ENCODE measurements at regions not wholly inside any gene's neighbourhood (a gene's known extent, or its start where the extent isn't known, plus 50 kb on each side); places are given as distances from the start of the nearest gene placed in this dataset.

DNA sequence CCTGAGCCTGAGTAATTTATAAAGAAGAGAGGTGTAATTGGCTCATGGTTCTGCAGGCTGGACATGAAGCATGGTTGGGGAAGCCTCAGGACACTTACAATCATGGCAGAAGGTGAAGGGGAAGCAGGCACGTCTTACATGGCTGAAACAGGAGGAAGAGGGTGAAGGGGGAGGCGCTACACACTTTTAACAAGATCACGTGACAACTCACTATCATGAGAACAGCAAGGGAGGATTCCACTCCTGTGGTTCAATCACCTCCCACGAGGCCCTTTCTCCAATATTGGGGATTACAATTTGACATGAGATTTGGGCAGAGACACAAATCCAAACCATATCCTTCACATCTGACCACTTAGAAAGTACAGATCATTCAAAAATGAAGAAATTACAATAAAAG lies 110.6 kb upstream of the SHISA6 start:
- ATAC-seq (ENCODE audit: low read depth in 2 of 2) (no peak), DNase-seq (no peak)
- Mint-ChIP-seq H3K4me1 (no peaks in the 10 kb centered on the region), H3K4me3 (no peak overlapping the region), H3K27me3 (peaks cover 0 to 2% (median 0%) of the 10 kb centered on the region in 3 donors), H3K36me3 (no peaks in the 10 kb centered on the region), H3K27ac (no peak overlapping the region), H3K9me3 (peaks cover 0 to 10% (median 5%) of the 10 kb centered on the region in 7 donors)

DNA sequence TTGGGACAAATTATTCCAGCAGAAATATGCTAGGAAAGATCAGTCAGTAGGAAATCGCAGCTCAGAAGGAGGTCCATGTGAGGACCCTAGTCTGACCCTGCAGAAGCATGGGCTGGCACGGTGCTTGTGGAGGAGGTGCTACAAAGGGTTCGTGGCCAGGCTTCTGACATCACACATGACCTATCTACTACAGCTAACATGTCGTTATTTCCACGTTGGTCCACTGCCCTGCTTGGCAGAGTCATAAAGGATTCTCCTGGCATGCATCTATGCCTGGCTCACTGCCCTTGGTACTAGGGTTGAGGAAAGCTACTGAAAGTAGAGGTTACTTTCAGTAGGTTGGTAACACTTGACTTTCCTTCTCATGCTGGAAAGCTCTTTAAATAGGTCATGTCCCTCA lies 118.1 kb upstream of the SHISA6 start:
- peaks cover 5 to 7% (median 6%) of the 10 kb centered on the region in 3 donors for H3K27me3 Mint-ChIP-seq
- no peak overlapping the region for H3K4me3 Mint-ChIP-seq
- ATAC-seq (ENCODE audit: low read depth in 2 of 2) (no peak), DNase-seq (no peak)
- H3K9me3 Mint-ChIP-seq, result peaks cover 0 to 31% (median 7%) of the 10 kb centered on the region in 7 donors
- H3K36me3 Mint-ChIP-seq, result no peaks in the 10 kb centered on the region
- no peak overlapping the region for H3K27ac Mint-ChIP-seq
- H3K4me1 Mint-ChIP-seq, result no peaks in the 10 kb centered on the region

DNA sequence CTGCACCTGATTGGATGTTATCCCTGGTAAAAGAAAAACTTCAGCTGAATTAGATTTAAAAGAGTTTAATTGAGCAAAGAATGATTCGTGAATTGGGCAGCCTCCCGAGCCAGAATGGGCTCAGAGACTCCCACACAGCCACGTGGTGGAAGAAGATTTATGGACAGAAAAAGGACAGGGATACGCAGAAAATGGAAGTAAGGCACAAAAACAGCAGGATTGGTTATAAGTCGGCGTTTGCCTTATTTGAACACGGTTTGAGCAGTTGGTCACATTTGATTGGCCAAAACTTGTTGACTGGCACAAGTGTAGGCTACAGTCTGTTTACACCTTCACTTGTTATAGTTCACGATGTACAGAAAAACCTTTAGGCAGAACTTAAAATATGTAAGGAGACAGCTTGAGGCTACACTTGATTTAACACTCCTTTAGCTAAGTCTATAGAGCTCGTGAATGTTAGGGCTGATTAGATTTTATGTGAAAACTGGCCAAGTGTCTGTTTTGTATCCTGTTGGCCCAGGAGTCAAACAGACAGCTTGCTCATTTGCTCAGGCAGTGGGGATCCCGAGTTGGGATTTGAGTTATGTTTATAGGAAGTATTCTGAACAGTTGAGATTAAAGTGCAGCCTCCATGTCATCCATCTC lies 119.5 kb upstream of the SHISA6 start:
- Mint-ChIP-seq H3K27me3 (peaks cover 5 to 7% (median 6%) of the 10 kb centered on the region in 3 donors), H3K36me3 (no peaks in the 10 kb centered on the region), H3K4me1 (no peaks in the 10 kb centered on the region), H3K9me3 (peaks cover 0 to 31% (median 7%) of the 10 kb centered on the region in 7 donors), H3K27ac (no peak overlapping the region), H3K4me3 (no peak overlapping the region)
- ATAC-seq (ENCODE audit: low read depth in 2 of 2) (no peak), DNase-seq (no peak)

DNA sequence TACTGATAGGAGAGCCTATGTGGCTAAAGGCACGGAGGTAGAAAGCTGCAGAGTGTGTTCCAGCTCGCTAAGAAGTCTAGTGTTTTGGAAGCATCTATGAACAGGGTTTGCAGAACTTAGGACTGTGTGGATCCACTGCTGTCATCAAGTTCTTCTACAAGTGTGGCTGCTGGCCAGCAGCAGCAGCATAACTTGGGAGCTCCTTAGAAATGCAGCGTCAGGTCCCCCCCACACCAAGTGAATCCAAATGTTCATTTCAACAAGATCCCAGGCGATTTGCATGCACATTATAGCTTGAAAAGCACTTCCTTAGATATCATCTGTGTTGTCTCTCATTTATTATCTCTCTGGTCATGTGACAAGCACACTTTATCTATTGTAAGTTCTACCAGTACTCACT lies 131.9 kb upstream of the SHISA6 start:
- H3K36me3 Mint-ChIP-seq, result no peaks in the 10 kb centered on the region
- peaks cover 2 to 25% (median 6%) of the 10 kb centered on the region in 7 donors for H3K9me3 Mint-ChIP-seq
- no peak for DNase-seq
- H3K27me3 Mint-ChIP-seq, result peaks cover 0 to 12% (median 4%) of the 10 kb centered on the region in 3 donors
- no peak overlapping the region for H3K4me3 Mint-ChIP-seq
- no peak overlapping the region for H3K27ac Mint-ChIP-seq
- no peaks in the 10 kb centered on the region for H3K4me1 Mint-ChIP-seq
- no peak for ATAC-seq (ENCODE audit: low read depth in 2 of 2)

DNA sequence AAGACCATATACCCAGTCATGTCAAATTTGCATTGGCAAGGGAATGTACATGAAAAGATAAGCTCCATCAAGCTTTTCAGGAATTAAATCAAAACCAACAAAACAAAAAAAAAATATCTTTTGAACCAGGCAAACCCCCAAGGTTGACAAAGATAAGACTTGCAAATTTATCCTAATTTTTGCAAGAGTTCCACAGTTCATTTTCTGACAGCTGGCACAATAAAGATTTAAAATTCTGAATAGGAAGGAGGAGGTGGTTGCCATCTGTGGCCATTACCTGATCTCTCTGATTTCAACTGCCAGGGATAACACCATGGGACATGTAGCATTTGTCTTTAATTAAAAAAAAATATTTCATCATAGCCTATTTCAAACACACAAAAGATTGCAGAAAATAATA lies 135.9 kb upstream of the SHISA6 start:
- DNase-seq (no peak), ATAC-seq (ENCODE audit: low read depth in 2 of 2) (no peak)
- peaks cover 0 to 16% (median 4%) of the 10 kb centered on the region in 7 donors for H3K9me3 Mint-ChIP-seq
- no peak overlapping the region for H3K4me3 Mint-ChIP-seq
- no peaks in the 10 kb centered on the region for H3K4me1 Mint-ChIP-seq
- H3K36me3 Mint-ChIP-seq, result no peaks in the 10 kb centered on the region
- H3K27me3 Mint-ChIP-seq, result peaks cover 0 to 12% (median 4%) of the 10 kb centered on the region in 3 donors
- H3K27ac Mint-ChIP-seq, result no peak overlapping the region

DNA sequence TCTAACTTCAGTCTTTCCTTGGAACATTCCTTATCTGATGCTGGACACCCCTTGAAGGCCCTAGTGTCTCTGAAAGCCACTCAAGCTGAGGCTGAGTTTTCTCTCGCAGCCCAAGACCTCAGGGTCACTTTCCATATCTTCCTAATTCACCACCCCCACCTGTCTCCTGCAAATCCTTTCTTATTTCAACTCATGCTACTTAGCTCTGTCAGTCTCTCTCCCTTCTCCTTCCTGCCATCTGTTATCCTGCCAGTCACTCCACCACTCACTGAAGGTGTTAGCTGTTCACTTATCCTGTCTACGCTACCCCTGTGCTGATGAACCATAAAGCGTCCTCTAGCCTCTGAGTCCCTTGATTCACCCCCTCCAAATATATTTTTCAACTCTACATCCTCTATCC lies 143.9 kb upstream of the SHISA6 start:
- ATAC-seq (ENCODE audit: low read depth in 2 of 2) (no peak), DNase-seq (no peak)
- peaks cover 0 to 3% (median 0%) of the 10 kb centered on the region in 7 donors for H3K9me3 Mint-ChIP-seq
- H3K27me3 Mint-ChIP-seq, result no peaks in the 10 kb centered on the region
- no peak overlapping the region for H3K4me3 Mint-ChIP-seq
- H3K36me3 Mint-ChIP-seq, result no peaks in the 10 kb centered on the region
- H3K4me1 Mint-ChIP-seq, result no peaks in the 10 kb centered on the region
- no peak overlapping the region for H3K27ac Mint-ChIP-seq

DNA sequence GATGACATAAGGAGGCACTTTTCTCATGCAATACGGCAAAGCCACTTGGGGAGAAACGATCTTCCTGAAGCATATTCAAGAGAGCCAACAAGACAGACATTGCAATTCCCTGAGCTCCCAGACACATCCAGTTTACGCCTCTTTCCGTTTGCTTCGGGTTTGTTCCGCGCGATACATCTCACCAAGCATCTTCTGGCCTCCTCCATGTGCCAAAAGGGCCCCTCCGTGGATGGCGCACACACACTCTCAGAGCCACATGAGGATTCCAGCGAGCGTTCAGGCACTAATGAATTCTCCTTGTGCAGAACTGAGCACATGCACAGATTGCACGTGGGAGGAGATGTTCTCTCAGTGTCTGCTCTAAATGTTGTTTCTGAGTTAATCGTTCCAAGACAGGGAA lies 146.7 kb upstream of the SHISA6 start:
- Mint-ChIP-seq H3K4me3 (no peak overlapping the region), H3K27me3 (no peaks in the 10 kb centered on the region), H3K4me1 (no peaks in the 10 kb centered on the region), H3K36me3 (no peaks in the 10 kb centered on the region), H3K9me3 (peaks cover 0 to 2% (median 0%) of the 10 kb centered on the region in 7 donors), H3K27ac (no peak overlapping the region)
- ATAC-seq (ENCODE audit: low read depth in 2 of 2), result no peak
- no peak for DNase-seq

DNA sequence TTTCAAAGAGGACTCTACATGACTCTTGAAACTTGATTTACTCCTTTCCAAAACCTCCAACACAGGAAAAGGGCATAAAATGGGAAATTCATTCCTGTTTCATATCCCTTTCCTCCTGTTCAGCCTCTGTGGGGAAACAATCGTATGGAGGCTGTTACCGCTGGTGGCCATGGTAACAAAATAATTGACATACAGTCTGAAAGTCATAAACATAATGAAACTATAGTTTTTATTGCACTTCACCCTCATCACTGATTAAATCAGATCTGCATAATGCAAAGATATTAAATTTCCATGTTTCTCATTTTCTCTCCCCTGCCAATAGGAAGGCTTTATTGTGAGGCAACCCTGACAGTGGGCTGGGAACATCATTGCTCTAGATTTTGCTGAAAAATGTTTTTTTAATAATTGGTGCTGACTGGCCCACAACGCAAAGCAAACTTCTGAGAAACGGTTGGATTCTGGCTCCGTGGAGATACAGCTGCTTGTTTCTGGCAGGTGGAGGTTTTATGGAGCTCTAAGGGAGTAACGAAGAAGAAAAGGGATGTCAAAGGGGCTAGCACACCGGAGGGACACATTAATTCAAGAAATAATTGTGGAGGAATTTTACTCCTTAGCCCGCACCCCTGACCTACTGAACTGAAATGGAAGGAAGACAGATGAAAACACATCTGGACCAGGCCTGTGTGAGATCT lies 154.2 kb upstream of the SHISA6 start:
- no peaks in the 10 kb centered on the region for H3K4me1 Mint-ChIP-seq
- H3K27ac Mint-ChIP-seq, result no peak overlapping the region
- peaks cover 0 to 5% (median 2%) of the 10 kb centered on the region in 7 donors for H3K9me3 Mint-ChIP-seq
- H3K4me3 Mint-ChIP-seq, result no peak overlapping the region
- H3K36me3 Mint-ChIP-seq, result no peaks in the 10 kb centered on the region
- ATAC-seq (ENCODE audit: low read depth in 2 of 2) (no peak), DNase-seq (no peak)
- no peaks in the 10 kb centered on the region for H3K27me3 Mint-ChIP-seq

DNA sequence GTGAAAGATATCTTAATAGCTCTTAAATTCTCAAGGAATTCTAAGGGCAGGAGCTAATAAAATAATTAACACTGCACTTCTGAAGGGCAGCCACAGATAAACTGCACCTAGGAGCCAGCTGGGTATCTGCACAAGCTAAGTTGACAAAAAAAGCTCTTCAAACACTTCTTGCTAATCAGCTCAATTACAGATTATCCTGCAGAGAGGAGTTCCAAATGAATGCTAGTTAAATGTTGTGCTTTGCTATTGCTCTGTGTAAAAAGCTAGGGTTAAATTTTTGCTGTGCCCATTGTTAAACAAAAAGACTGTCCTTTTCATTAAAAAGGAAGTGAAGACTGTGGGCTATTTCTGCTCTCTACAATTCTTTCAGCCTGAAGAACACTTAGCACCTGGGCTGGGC lies 158.5 kb upstream of the SHISA6 start:
- H3K4me3 Mint-ChIP-seq, result no peak overlapping the region
- H3K27me3 Mint-ChIP-seq, result peaks cover 0 to 8% (median 4%) of the 10 kb centered on the region in 3 donors
- no peaks in the 10 kb centered on the region for H3K4me1 Mint-ChIP-seq
- no peak overlapping the region for H3K27ac Mint-ChIP-seq
- no peak for DNase-seq
- no peaks in the 10 kb centered on the region for H3K36me3 Mint-ChIP-seq
- no peak for ATAC-seq (ENCODE audit: low read depth in 2 of 2)
- H3K9me3 Mint-ChIP-seq, result peaks cover 0 to 3% (median 0%) of the 10 kb centered on the region in 7 donors

DNA sequence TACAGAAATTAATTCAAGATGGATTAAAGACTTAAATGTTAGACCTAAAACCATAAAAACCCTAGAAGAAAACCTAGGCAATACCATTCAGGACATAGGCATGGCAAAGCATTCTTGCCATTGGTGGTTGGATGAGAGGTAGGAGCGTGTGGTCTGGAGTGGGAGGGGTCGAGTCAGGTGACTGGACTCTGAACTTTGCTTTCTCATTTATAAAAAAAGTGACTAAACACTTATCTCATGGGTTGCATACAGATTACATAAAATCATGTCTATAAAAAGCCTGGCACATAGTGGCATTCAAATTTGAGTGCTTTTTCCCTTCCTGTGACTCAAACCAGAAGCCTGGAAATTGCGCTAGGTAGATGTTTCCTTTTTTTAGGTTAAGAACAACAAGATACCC lies 159.7 kb upstream of the SHISA6 start:
- H3K27ac Mint-ChIP-seq, result no peak overlapping the region

DNA sequence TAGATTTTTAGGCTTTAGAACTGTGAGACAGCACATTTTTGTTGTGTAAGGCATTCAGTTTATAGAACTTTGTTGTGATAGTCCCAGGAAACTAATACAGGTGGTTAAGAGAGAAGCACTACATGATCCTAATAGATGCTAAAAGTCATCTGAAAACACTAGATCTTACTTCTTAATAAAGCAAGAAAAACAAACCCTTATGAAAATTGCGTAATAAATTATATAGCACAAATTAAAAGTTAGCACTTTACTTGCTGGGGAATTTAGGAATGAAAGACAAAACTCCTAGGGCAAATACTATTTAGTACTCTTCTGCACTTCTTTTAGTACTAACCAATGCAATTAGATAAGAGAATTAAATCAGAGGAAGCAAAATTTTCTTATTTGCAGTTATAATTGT lies 163.3 kb upstream of the SHISA6 start:
- no peak overlapping the region for H3K4me3 Mint-ChIP-seq
- no peaks in the 10 kb centered on the region for H3K36me3 Mint-ChIP-seq
- DNase-seq (no peak), ATAC-seq (ENCODE audit: low read depth in 2 of 2) (no peak)
- H3K27me3 Mint-ChIP-seq, result peaks cover 0 to 8% (median 7%) of the 10 kb centered on the region in 3 donors
- H3K27ac Mint-ChIP-seq, result no peak overlapping the region
- H3K9me3 Mint-ChIP-seq, result peaks cover 0 to 5% (median 1%) of the 10 kb centered on the region in 7 donors
- H3K4me1 Mint-ChIP-seq, result no peaks in the 10 kb centered on the region

More for the DNA sequence above, 159.7 kb upstream of the SHISA6 start:
- Mint-ChIP-seq H3K36me3 (no peaks in the 10 kb centered on the region), H3K9me3 (peaks cover 0 to 3% (median 0%) of the 10 kb centered on the region in 7 donors), H3K27me3 (peaks cover 0 to 8% (median 4%) of the 10 kb centered on the region in 3 donors), H3K4me1 (no peaks in the 10 kb centered on the region), H3K4me3 (no peak overlapping the region)
- no peak for DNase-seq
- ATAC-seq (ENCODE audit: low read depth in 2 of 2), result no peak

DNA sequence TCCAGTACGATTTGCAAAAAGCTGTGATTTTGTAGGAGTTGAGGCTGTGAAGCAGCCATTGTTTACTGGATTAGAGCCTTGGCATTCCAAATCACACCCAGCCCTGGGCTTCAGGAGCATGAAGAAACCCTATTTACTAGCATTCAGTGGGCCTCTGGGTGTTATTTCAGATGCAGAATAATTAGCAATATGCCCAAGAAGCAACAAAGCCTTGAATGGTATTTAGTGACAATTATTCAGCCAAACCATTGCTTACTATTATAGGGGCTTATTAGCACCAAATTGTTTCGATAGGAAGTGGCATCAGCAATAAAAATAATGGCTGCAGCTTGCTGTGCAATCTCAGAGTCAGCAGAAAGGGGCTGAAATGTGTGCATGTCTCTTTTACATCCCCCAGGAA lies 166.6 kb upstream of the SHISA6 start:
- Mint-ChIP-seq H3K36me3 (peaks cover 0 to 9% of the 10 kb centered on the region in 2 donors), H3K9me3 (peaks cover 4 to 28% (median 14%) of the 10 kb centered on the region in 7 donors), H3K4me1 (no peaks in the 10 kb centered on the region), H3K27me3 (peaks cover 0 to 11% (median 8%) of the 10 kb centered on the region in 3 donors), H3K4me3 (no peak overlapping the region), H3K27ac (no peak overlapping the region)
- DNase-seq (no peak), ATAC-seq (ENCODE audit: low read depth in 2 of 2) (no peak)

DNA sequence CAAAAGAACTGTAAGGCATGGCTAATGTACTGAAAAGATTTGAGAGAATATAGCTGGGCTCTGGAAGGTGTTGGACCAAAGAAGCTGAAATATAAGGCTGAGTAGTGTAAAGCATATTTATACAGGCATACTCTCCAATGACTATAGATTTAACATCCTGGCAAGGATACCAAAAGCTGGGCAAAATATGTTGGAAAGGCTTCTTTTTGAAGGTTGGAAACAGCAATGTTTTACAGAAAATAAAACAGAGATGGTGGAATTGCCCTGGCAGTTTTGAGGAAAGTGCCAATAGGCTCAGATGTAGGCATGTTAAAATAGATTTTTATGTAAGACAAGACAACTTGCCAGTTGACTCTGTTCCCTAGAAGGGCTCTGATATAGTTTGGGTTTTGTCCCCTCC lies 184.1 kb upstream of the SHISA6 start:
- Mint-ChIP-seq H3K9me3 (peaks cover 1 to 23% (median 4%) of the 10 kb centered on the region in 7 donors), H3K27me3 (no peaks in the 10 kb centered on the region), H3K4me3 (no peak overlapping the region), H3K36me3 (no peaks in the 10 kb centered on the region), H3K4me1 (no peaks in the 10 kb centered on the region), H3K27ac (no peak overlapping the region)
- ATAC-seq (ENCODE audit: low read depth in 2 of 2) (no peak), DNase-seq (no peak)

DNA sequence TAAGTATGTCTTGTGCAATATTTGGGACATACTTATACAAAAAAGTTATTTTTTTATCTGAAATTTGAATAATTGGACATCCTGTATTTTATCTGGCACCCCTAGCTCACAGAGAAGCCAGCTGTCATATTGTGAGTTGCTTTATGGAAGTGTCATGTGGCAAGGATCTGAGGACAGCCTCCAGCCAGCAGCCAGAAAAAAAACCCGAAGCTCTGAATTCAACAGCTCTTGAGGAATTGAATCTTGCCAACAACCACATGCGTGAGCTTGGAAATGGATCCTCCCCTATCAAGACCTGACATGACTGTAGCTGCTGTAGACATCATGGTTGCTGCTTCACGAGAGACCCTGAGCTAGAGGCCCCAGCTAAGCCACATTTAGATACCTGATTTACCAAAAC lies 187.2 kb upstream of the SHISA6 start:
- Mint-ChIP-seq H3K27me3 (no peaks in the 10 kb centered on the region), H3K9me3 (peaks cover 0 to 6% (median 3%) of the 10 kb centered on the region in 7 donors), H3K4me1 (no peaks in the 10 kb centered on the region)

More for the DNA sequence above, 187.2 kb upstream of the SHISA6 start:
- H3K27ac Mint-ChIP-seq, result no peak overlapping the region
- no peaks in the 10 kb centered on the region for H3K36me3 Mint-ChIP-seq
- ATAC-seq (ENCODE audit: low read depth in 2 of 2), result no peak
- no peak for DNase-seq
- H3K4me3 Mint-ChIP-seq, result no peak overlapping the region

Measured in naive B cell (primary cell).